Osteoblast (primary cell): ENCODE measurements at regions not wholly inside any gene's neighbourhood (a gene's known extent, or its start where the extent isn't known, plus 50 kb on each side); places are given as distances from the start of the nearest gene placed in this dataset.

Source experiments
- DNase-seq: peaks from one replicate; pipeline ENCODE4 v3.0.0; 2011; ENCODE audit warnings: low spot score, mixed read lengths; ENCODE audit not compliant: insufficient read length; ENCODE audit errors: missing footprints
- H2AFZ ChIP-seq: 2 replicates; pipeline ENCODE4 v1.6.0; 2011; ENCODE audit warnings: mild to moderate bottlenecking, low read length
- H3K27ac ChIP-seq: 2 replicates; pipeline ENCODE4 v1.5.1; 2011; ENCODE audit warnings: mild to moderate bottlenecking, low read depth, low read length, moderate library complexity
- H3K27me3 ChIP-seq: 2 replicates; pipeline ENCODE4 v1.6.0; 2012; ENCODE audit warnings: mild to moderate bottlenecking, control low read depth, inconsistent platforms, low read length, moderate library complexity; ENCODE audit not compliant: insufficient read depth
- H3K36me3 ChIP-seq: 2 replicates; pipeline ENCODE4 v1.5.1; 2011; ENCODE audit warnings: mild to moderate bottlenecking, low read length, control low read depth, moderate library complexity; ENCODE audit not compliant: insufficient read depth
- H3K4me1 ChIP-seq: 2 replicates; pipeline ENCODE4 v1.5.1; 2011; ENCODE audit warnings: mild to moderate bottlenecking, low read length, control low read depth, moderate library complexity; ENCODE audit not compliant: insufficient read depth
- H3K4me2 ChIP-seq: 2 replicates; pipeline ENCODE4 v1.6.0; 2011; ENCODE audit warnings: mild to moderate bottlenecking, low read length; ENCODE audit not compliant: insufficient read depth
- H3K4me3 ChIP-seq: fragments of 200-600 bp; sonication (generic); 3 replicates; pipeline ENCODE4 v1.5.1; 2012; ENCODE audit warnings: mild to moderate bottlenecking, low read length, inconsistent platforms; ENCODE audit not compliant: insufficient read depth
- H3K79me2 ChIP-seq: 2 replicates; pipeline ENCODE4 v1.6.0; 2012; ENCODE audit warnings: mild to moderate bottlenecking, low read length, control low read depth, inconsistent platforms; ENCODE audit not compliant: insufficient read depth
- H3K9me3 ChIP-seq: 2 replicates; pipeline ENCODE4 v1.5.1; 2011; ENCODE audit warnings: low read depth, low read length, control low read depth
- H4K20me1 ChIP-seq: 2 replicates; pipeline ENCODE4 v1.6.0; 2012; ENCODE audit warnings: mild to moderate bottlenecking, low read length, control low read depth; ENCODE audit not compliant: insufficient read depth
- TF ChIP-seq, protein P1 (sequence below): IDR thresholded peaks from 2 replicates; pipeline ENCODE4 v1.5.1; 2011; ENCODE audit warnings: mild to moderate bottlenecking, low read depth, low read length, moderate library complexity; ENCODE audit errors: extremely low read depth

DNA sequence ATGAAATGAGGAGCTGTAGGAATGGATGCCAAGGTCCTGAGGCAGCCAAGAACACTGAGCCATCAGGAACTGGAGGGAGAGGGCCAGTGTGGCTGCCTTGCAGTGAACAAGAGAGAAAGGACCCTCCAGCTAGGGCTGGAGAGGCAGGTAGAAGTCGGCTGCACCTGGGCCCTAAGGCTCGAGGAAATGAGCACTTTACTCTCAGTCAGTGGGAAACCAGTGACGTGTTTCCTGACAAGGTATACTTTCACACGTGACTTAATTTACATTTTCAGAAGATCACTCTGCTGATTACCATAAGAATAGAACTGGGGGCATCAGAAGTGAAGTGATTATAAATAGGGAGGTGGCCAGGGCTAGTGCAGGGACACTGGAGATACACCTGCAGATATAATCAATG lies 115.2 kb downstream of the C17orf67 start:
- Histone ChIP-seq H4K20me1 (no peaks in the 10 kb centered on the region), H3K27ac (no peak overlapping the region), H3K4me3 (no peak overlapping the region), H2AFZ (no peak overlapping the region), H3K79me2 (no peaks in the 10 kb centered on the region), H3K9me3 (no peaks in the 10 kb centered on the region), H3K27me3 (no peaks in the 10 kb centered on the region), H3K4me1 (no peaks in the 10 kb centered on the region), H3K4me2 (no peak overlapping the region), H3K36me3 (no peaks in the 10 kb centered on the region)
- TF ChIP-seq, protein P1, sequence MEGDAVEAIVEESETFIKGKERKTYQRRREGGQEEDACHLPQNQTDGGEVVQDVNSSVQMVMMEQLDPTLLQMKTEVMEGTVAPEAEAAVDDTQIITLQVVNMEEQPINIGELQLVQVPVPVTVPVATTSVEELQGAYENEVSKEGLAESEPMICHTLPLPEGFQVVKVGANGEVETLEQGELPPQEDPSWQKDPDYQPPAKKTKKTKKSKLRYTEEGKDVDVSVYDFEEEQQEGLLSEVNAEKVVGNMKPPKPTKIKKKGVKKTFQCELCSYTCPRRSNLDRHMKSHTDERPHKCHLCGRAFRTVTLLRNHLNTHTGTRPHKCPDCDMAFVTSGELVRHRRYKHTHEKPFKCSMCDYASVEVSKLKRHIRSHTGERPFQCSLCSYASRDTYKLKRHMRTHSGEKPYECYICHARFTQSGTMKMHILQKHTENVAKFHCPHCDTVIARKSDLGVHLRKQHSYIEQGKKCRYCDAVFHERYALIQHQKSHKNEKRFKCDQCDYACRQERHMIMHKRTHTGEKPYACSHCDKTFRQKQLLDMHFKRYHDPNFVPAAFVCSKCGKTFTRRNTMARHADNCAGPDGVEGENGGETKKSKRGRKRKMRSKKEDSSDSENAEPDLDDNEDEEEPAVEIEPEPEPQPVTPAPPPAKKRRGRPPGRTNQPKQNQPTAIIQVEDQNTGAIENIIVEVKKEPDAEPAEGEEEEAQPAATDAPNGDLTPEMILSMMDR: no peak
- DNase-seq: no peak

DNA sequence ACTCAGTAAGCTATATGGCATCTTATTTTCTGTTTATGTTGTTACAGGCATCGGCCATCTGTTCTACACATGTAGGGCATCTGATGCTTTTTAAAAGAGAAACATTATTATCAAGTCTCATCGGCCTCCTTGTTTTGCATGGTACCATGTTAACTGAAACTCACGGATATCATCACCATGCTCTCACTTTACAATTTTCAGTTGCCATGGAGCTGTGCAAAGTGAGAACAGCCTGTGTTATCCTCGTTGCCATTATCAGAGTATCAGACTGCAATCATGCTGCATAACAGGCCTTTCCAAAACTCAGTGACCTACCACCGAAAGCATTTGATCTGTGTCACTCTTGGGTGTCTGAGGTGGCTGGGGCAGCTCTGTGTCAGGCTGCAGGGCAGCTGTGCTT lies 110.3 kb downstream of the C17orf67 start:
- H3K79me2 ChIP-seq: no peaks in the 10 kb centered on the region
- H3K27me3 ChIP-seq: no peaks in the 10 kb centered on the region
- no peaks in the 10 kb centered on the region for H3K36me3 ChIP-seq
- TF ChIP-seq, protein P1: no peak
- no peak overlapping the region for H3K27ac ChIP-seq
- DNase-seq: no peak
- H4K20me1 ChIP-seq: no peaks in the 10 kb centered on the region
- no peaks in the 10 kb centered on the region for H3K4me1 ChIP-seq
- no peak overlapping the region for H2AFZ ChIP-seq
- H3K4me2 ChIP-seq: no peak overlapping the region
- no peaks in the 10 kb centered on the region for H3K9me3 ChIP-seq
- H3K4me3 ChIP-seq: no peak overlapping the region

DNA sequence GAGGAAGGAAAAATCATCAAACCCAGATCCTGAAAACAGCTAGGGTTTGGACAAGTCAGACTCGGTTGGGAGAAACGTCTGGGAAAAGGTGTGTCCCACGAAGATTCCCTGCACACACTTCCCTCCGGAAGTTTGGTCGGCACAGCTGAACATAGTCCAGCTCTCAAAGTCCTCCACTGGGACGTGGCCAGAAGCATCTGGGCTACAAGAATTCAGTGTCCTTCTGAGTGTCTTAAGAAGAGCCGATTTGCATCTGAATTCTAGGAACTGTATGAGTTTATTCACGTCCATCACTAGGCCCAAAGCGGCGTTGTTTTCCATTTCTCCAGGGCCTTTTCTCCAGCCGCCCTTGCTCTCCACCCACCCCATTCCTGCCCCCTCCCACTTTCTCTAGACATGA lies 109.1 kb downstream of the C17orf67 start:
- Histone ChIP-seq H2AFZ (no peak overlapping the region), H3K9me3 (no peaks in the 10 kb centered on the region), H3K27ac (no peak overlapping the region), H3K4me1 (no peaks in the 10 kb centered on the region), H3K4me2 (no peak overlapping the region), H3K79me2 (no peaks in the 10 kb centered on the region), H3K27me3 (peaks cover under 1% of the 10 kb centered on the region), H3K36me3 (no peaks in the 10 kb centered on the region), H4K20me1 (no peaks in the 10 kb centered on the region), H3K4me3 (no peak overlapping the region)
- no peak for DNase-seq
- TF ChIP-seq, protein P1: no peak

DNA sequence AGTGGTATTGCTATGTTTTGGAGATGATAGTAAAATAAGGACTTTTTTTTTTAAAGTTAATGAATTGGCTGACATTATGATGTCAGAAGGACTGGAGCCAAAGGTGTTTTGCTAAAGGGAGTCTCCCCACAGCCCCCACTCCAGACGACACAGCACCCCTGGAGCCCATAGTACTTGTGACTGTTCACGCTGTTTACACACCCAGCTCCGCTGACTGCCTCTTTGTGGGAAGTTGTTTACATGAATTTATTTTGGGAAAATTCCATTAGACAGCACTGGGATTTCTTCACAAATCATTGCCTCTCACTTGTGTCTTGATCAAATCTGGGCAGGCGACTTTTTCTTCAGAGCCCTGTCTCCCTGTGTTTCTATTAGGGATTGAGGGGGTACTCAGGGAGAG lies 108.6 kb downstream of the C17orf67 start:
- Histone ChIP-seq H3K79me2 (no peaks in the 10 kb centered on the region), H2AFZ (no peak overlapping the region), H4K20me1 (no peaks in the 10 kb centered on the region), H3K9me3 (no peaks in the 10 kb centered on the region), H3K36me3 (no peaks in the 10 kb centered on the region), H3K27ac (no peak overlapping the region), H3K4me3 (no peak overlapping the region), H3K4me2 (no peak overlapping the region), H3K27me3 (peaks cover 3% of the 10 kb centered on the region), H3K4me1 (no peaks in the 10 kb centered on the region)
- TF ChIP-seq, protein P1: no peak
- DNase-seq: no peak
